K562 (cell line): ENCODE measurements at regions not wholly inside any gene's neighbourhood (a gene's known extent, or its start where the extent isn't known, plus 50 kb on each side); places are given as distances from the start of the nearest gene placed in this dataset.

Experiments used
- CREB1 ChIP-seq, 2 experiments: sonication (generic) in 1 of 2; formaldehyde crosslinking in 1 of 2; IDR thresholded peaks; 2 replicates each; pipeline versions ENCODE4 v1.6.1 to v1.8.0; 2012 to 2022; ENCODE audit warnings: inconsistent platforms in 1 of 2, mild to moderate bottlenecking in 1 of 2, missing genetic modification reagents in 1 of 2, moderate library complexity in 1 of 2
- FOXP1 ChIP-seq: sonication (generic); formaldehyde crosslinking; IDR thresholded peaks from 2 replicates; pipeline ENCODE4 v1.8.0; 2022; ENCODE audit warnings: mild to moderate bottlenecking, missing genetic modification reagents
- HNRNPK ChIP-seq: fragments of 200-400 bp; formaldehyde crosslinking; IDR thresholded peaks from one replicate; pipeline ENCODE4 v1.6.1; 2018; ENCODE audit warnings: mild to moderate bottlenecking, low read depth, low read length; ENCODE audit not compliant: poor library complexity, severe bottlenecking
- SAFB2 ChIP-seq: fragments of 200-400 bp; formaldehyde crosslinking; IDR thresholded peaks from 2 replicates; pipeline ENCODE4 v1.6.1; 2018; ENCODE audit warnings: borderline replicate concordance, low read length, low read depth, moderate library complexity; ENCODE audit not compliant: severe bottlenecking
- SMC3 ChIP-seq: conservative IDR thresholded peaks from 2 replicates; pipeline ENCODE4 v1.6.1; 2011; ENCODE audit warnings: low read depth, low read length, improper control_type of control experiment; ENCODE audit not compliant: insufficient read depth
- ZBTB17 ChIP-seq: fragments of 450-650 bp; formaldehyde crosslinking; IDR thresholded peaks from 2 replicates; pipeline ENCODE4 v1.4.0; 2020; ENCODE audit warnings: mild to moderate bottlenecking
- ZBTB7A ChIP-seq: IDR thresholded peaks from 2 replicates; pipeline ENCODE4 v1.6.1; 2011; ENCODE audit warnings: low read depth, mild to moderate bottlenecking, low read length, moderate library complexity, borderline replicate concordance; ENCODE audit not compliant: control insufficient read depth
- TF ChIP-seq, protein P1 (sequence below): fragments of 250-450 bp; sonication (Bioruptor Pico); IDR thresholded peaks from 2 replicates; pipeline ENCODE4 v1.5.0; 2021; ENCODE audit warnings: mild to moderate bottlenecking, moderate library complexity
- TF ChIP-seq, protein P2 (sequence below): sonication (generic); formaldehyde crosslinking; IDR thresholded peaks from 2 replicates; pipeline ENCODE4 v1.8.1; 2023; ENCODE audit warnings: mild to moderate bottlenecking, missing genetic modification reagents
- TF ChIP-seq, protein P3 (sequence below), 2 experiments: fragments of 200-800 bp in 1 of 2; sonication (Bioruptor generic) in 1 of 2; sonication (generic) in 1 of 2; formaldehyde crosslinking in 1 of 2; IDR thresholded peaks in 1 of 2; conservative IDR thresholded peaks in 1 of 2; 2 replicates each; pipeline versions ENCODE4 v1.5.0 to v1.6.1; 2016 to 2020; ENCODE audit warnings: missing compliant biosample characterization in 1 of 2, missing genetic modification characterization in 1 of 2, missing genetic modification reagents in 1 of 2
- TF ChIP-seq, protein P4 (sequence below): sonication (generic); formaldehyde crosslinking; IDR thresholded peaks from 2 replicates; pipeline ENCODE4 v1.8.0; 2022; ENCODE audit warnings: mild to moderate bottlenecking, missing genetic modification reagents
- TF ChIP-seq, protein P5 (sequence below): fragments of 450-650 bp; IDR thresholded peaks from 2 replicates; pipeline ENCODE4 v1.6.1; 2016

DNA sequence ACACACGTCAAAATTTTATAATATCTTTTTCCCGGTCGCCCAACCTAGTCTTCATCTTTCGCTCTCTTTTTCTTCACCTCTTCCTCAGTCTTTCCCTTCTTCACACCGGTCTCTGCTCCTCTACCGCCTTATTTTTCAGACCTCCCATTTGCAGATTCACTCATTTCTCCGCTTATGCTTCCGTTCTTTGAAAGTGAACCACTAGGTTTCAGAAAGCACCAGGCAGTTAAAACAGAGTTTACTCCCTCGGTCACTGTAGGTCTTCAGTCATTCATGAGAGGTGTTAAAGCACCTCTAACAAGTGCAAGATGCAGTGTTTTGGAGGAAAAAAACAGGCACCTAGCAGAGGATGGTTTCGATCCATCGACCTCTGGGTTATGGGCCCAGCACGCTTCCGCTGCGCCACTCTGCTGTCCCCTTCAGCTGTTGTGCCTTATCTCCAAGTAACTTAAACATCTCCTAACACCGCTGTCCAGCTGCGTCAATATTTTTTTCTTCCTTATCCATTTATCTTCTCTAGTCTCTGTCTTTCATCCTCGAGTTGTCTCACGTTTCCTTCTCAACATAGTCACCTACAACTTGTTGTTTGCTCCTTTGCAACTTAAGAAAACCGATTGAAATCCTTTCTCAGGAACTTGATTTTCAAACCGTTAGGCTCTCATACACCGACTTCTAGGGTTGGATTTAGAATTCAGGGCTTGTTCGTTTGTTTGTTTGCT lies 119.7 kb upstream of the ZNF184 start (continued):
- TF ChIP-seq, protein P1, sequence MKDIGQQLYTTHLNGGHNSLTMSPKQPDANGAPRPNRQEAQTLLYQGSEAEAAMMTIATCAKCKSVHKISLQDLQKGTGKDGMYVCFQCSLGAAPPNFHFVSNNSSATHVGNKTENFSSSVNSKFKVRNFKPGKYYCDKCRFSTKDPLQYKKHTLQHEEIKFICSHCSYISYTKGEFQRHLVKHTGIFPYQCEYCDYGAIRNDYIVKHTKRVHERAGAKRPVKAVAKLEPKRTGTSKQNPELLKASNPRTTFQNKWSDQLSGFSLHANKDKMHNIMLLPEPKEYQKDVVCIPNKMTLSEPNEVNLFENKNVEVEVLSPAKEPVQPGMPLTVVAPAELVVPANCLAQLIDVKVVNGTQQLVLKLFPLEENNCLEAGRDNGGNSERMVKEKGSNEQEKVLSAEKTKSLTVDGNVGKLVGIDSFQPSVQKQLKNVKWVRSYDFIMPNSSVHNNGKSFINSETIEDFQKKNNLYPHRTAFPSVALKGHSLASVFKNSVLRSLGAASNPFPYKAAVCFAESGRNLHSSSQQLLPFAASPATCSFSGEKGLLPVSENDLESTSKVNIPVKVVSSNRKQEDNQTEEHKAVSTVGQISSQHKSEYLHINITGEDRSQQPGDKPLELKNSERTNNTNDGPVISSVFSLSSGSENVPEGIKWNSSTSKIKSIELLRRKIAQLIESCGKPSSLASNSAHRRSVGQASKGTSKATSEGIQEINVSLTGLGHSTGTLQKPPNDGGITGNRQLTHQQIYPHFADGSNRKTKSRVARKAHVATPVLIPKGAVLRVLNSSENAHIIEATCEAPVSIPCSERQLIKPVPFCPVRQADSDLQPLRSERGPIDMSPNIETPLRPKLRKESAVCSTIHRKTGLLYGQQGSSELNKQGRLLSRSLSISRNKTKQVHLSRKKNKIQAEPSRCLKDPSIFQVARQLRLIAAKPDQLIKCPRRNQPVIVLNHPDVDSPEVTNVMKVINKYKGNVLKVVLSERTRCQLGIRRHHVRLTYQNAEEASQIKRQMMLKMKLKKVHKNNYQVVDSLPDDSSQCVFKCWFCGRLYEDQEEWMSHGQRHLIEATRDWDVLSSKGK (CRISPR knock-in tag) = no peak
- TF ChIP-seq FOXP1 (CRISPR knock-in tag) (peak; percentile 86; the same call in 1 of the 2 replicates), SMC3 (0 out of 2 replicates have a peak, but pooled peaks have one; percentile 8), CREB1 (IDR thresholded peaks at IDR 0.05) (no peak; the same call in 1 of the 2 replicates), CREB1 (CRISPR knock-in tag; IDR thresholded peaks at IDR 0.05) (peak; percentile 55; the same call in 1 of the 2 replicates), ZBTB7A (no peak), HNRNPK (no peak), ZBTB17 (CRISPR knock-in tag) (no peak), SAFB2 (no peak)
- TF ChIP-seq, protein P2, sequence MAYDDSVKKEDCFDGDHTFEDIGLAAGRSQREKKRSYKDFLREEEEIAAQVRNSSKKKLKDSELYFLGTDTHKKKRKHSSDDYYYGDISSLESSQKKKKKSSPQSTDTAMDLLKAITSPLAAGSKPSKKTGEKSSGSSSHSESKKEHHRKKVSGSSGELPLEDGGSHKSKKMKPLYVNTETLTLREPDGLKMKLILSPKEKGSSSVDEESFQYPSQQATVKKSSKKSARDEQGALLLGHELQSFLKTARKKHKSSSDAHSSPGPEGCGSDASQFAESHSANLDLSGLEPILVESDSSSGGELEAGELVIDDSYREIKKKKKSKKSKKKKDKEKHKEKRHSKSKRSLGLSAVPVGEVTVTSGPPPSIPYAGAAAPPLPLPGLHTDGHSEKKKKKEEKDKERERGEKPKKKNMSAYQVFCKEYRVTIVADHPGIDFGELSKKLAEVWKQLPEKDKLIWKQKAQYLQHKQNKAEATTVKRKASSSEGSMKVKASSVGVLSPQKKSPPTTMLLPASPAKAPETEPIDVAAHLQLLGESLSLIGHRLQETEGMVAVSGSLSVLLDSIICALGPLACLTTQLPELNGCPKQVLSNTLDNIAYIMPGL (CRISPR knock-in tag) = peak; percentile 98; the same call in 1 of the 2 replicates
- TF ChIP-seq, protein P3, sequence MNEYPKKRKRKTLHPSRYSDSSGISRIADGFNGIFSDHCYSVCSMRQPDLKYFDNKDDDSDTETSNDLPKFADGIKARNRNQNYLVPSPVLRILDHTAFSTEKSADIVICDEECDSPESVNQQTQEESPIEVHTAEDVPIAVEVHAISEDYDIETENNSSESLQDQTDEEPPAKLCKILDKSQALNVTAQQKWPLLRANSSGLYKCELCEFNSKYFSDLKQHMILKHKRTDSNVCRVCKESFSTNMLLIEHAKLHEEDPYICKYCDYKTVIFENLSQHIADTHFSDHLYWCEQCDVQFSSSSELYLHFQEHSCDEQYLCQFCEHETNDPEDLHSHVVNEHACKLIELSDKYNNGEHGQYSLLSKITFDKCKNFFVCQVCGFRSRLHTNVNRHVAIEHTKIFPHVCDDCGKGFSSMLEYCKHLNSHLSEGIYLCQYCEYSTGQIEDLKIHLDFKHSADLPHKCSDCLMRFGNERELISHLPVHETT (CRISPR knock-in tag; conservative IDR thresholded peaks at IDR 0.05 in 1 of 2, IDR thresholded peaks at IDR 0.05 in 1 of 2) = peak in 1 of 2 experiments; percentile 66; a peak in 2 of 4 replicates
- TF ChIP-seq, protein P4, sequence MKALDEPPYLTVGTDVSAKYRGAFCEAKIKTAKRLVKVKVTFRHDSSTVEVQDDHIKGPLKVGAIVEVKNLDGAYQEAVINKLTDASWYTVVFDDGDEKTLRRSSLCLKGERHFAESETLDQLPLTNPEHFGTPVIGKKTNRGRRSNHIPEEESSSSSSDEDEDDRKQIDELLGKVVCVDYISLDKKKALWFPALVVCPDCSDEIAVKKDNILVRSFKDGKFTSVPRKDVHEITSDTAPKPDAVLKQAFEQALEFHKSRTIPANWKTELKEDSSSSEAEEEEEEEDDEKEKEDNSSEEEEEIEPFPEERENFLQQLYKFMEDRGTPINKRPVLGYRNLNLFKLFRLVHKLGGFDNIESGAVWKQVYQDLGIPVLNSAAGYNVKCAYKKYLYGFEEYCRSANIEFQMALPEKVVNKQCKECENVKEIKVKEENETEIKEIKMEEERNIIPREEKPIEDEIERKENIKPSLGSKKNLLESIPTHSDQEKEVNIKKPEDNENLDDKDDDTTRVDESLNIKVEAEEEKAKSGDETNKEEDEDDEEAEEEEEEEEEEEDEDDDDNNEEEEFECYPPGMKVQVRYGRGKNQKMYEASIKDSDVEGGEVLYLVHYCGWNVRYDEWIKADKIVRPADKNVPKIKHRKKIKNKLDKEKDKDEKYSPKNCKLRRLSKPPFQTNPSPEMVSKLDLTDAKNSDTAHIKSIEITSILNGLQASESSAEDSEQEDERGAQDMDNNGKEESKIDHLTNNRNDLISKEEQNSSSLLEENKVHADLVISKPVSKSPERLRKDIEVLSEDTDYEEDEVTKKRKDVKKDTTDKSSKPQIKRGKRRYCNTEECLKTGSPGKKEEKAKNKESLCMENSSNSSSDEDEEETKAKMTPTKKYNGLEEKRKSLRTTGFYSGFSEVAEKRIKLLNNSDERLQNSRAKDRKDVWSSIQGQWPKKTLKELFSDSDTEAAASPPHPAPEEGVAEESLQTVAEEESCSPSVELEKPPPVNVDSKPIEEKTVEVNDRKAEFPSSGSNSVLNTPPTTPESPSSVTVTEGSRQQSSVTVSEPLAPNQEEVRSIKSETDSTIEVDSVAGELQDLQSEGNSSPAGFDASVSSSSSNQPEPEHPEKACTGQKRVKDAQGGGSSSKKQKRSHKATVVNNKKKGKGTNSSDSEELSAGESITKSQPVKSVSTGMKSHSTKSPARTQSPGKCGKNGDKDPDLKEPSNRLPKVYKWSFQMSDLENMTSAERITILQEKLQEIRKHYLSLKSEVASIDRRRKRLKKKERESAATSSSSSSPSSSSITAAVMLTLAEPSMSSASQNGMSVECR (CRISPR knock-in tag) = no peak; the same call in 1 of the 2 replicates
- TF ChIP-seq, protein P5, sequence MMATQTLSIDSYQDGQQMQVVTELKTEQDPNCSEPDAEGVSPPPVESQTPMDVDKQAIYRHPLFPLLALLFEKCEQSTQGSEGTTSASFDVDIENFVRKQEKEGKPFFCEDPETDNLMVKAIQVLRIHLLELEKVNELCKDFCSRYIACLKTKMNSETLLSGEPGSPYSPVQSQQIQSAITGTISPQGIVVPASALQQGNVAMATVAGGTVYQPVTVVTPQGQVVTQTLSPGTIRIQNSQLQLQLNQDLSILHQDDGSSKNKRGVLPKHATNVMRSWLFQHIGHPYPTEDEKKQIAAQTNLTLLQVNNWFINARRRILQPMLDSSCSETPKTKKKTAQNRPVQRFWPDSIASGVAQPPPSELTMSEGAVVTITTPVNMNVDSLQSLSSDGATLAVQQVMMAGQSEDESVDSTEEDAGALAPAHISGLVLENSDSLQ = peak; percentile 77
